ENCODE measurements at regions not wholly inside any gene's neighbourhood (a gene's known extent, or its start where the extent isn't known, plus 50 kb on each side); places are given as distances from the start of the nearest gene placed in this dataset.

DNA sequence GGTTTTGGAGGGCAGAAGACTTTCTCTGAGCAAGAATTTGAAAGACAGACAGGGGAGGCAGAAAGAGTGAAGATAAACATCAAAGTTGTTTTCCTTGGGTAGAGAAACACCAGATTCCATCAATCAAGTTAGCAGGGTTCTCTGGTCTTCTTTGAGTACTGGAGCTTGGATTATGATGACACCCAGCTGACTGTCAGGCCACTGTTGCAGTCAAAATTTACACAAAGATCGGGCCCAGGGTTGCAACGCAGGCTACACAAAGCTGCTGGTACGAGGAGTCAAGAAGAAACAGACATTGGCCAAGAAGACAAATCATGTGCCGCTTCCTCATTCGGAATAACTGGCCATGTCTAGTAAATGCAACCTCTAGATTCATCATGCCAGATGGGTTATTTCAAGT is 396.2 kb upstream of the XYLT1 start:
- no peak for DNase-seq (ENCODE audit: low read depth)

DNA sequence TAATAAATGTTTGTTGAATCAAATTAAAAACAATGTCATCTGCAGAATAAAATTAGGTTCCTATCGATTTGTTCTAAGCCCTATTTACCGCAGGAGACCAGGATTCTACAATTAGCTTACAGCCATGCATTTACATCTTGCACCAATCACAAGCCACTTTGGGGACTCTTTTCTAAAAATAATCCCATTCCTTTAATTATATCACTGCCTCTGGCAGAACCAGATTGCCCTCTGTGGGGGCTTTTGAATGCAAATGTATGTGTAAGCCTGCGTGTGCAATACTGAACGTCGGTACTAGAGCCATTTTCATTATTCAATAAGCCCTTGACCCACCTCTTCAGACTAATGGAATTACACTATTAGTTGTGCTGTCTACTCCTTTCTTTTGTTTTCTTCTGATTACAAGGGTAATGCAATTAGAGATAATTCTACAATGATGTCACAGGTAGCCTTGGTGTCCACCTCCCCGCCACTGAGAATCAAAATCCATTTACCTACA is 391.3 kb upstream of the XYLT1 start:
- DNase-seq (ENCODE audit: low read depth) = no peak

DNA sequence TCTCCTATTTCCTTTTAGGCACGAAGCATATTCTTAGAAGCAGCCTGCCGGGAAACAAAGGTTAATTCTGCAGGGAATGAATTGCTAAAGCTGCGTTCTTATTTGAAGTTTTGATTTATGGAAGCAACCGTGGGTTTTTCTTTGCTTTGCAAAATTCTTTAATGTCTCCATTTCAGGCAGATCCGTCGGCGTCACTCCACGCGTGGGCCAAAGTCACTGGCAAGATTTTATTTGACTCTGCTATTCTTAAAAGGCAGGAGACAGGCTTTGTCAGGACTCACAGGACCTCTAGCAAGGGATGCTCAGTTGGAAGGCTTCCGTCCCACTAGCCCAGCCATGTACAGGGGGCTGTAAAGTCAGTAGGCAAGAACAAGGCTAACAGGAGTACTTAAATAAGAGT is 387.3 kb upstream of the XYLT1 start:
- no peak for DNase-seq (ENCODE audit: low read depth)

DNA sequence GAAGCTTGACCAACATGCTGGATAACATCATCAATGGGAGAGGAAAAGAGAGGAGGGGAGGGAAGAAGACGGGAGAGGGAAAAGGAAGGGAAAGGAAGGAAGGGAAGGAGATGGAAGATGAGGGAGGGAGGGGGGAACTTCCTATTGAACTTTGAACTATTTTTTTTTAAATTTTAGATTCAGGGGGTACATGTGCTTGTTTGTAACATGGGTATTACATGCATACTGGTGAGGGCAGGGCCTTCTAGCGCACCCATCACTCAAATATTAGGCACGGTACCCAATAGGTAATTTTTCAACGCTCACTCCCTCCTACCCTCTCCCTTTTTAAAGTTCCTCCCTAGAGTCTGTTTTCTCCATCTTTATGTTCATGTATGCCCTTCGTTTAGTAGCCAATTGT is 383.2 kb upstream of the XYLT1 start:
- no peak for DNase-seq (ENCODE audit: low read depth)

DNA sequence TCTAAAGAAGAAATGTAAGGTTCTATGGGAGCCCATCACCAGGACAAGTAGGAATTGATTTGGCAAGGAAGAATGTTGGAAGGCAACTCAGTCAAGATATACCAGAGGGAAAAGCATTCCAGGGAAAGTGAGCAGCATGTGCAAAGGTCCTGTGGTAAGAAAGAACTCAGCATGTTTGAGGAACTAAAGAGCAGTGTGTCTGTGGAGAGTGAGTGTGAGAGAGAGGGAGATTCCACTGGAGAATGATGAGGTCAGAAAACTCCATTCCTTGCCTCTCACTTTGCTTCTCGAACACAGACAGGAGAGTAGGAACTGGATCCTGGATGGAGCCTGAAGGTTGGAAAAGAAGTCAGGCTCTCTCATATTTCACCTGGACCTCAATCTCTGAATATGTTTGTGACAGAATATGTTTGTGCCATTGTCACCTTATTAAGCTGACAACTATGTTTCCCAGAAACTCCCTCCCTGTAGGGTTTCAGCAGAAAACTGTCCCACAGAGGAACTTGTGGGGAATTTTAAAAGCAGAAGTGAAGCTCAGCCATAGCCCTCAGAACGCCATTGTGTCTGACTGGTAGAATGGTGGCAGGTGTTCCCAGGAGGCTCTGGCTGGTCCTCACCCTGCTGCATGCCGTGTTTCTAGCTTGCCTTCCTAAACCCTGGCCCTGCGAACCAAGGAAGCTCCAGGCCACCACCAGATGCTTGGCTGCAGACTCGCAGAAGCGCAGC is 382.4 kb upstream of the XYLT1 start:
- no peak for DNase-seq (ENCODE audit: low read depth)

DNA sequence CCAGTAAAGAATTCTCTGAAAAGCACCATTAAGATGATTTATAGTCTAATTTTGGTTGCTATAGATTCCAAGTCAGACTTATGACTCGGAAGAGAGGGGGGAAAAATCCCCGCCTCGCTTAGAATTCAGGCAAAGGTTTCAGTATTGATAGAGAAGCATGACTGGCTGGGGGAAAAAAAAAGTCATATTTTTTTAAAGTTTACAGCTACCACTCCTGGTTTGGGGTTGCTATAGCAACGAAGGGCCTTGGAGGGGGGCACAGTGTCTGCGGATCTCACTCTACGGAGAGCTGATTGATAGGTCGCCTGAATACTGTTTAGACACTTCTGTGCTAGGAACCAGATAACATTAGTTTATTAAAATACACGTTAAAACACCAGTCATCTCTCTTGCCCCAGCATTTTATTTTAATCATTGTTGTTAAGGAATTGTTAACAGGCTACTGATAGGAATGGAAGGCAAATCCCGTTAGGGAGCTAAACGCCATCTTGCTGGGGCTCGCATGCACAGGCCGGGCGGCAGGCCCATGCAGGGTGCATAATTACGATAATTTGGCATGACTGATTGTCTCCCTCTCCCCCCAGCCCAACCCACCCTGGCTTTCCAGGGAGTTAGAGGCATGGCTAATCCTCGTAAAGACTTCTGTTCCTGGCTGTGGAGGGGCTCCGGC is 380.0 kb upstream of the XYLT1 start:
- DNase-seq (ENCODE audit: low read depth) = no peak

DNA sequence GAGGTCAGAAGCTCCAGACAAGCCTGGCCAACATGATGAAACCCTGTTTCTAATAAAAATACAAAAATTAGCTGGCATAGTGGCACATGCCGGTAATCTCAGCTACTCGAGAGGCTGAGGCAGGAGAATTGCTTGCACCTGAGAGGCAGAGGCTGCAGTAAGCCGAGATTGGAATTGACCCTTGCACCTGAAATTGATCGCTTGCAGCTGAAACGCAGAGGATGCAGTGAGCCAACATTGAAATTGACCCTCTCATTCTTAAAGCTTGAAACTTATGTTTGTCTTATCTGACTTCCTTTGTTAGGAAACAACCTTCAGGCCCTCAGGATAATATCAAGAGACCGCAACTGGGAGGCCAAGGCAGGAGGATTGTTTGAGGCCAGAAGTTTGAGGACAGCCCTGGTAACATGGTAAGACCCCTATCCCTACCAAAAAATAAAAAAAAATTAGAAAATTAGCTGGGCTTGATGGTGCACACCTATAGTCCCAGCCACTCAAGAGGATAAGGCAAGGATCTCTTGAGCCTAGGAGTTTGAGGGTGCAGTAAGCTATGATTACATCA is 376.6 kb upstream of the XYLT1 start:
- DNase-seq (ENCODE audit: low read depth) = no peak

DNA sequence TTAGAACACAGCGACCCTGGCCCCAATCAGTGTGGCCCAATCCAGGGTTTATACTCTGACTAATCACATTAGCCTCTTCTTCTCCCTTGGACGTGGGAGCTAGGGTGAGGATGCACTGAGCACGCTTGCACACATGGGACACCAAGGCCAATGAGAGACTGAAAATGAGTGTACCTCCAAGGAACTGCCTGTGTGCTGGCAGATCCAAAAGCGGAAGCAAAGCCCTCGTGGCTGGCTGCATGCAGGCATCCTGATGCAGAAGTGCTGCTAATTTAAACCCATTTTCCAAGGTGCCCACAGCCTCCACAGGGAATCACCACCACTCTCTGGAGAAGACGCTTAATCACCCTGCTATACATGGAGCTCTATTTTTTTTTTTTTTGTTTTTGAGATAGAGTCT is 375.3 kb upstream of the XYLT1 start:
- no peak for DNase-seq (ENCODE audit: low read depth)

DNA sequence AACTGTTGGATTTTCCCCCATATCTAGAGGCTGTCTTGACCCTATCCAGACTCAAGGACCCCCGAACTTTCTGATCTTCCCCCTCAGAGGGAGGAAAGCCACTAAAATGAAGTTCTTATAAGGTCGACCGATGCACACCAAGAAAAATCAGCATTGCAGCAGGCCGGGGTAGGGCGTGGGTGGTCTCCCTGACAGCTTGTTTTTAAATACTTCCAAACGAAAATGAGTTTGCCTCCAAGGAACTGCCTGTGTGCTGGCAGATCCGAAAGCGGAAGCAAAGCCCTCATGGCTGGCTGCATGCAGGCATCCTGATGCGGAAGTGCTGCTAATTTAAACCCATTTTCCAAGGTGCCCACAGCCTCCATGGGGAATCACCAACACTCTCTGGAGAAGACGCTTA is 374.3 kb upstream of the XYLT1 start:
- no peak for DNase-seq (ENCODE audit: low read depth)

DNA sequence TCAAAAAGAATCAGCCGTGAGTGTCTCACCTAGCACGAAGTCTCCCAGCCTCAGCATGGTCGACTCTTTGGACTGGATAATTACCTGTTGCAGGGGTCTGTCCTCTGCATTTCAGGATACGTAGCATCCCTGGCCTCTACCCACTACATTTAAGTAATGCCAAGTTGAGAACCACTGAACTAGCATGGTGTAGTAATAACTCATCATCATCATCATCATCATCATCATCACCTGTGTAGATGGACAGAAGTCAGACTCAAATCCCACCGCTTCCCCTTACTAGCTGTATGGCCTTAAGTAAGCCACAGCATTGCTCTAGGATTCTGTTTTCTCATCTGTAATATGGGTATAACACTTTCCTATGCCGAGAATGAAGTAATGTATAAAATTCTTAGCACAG is 373.1 kb upstream of the XYLT1 start:
- no peak for DNase-seq (ENCODE audit: low read depth)

DNA sequence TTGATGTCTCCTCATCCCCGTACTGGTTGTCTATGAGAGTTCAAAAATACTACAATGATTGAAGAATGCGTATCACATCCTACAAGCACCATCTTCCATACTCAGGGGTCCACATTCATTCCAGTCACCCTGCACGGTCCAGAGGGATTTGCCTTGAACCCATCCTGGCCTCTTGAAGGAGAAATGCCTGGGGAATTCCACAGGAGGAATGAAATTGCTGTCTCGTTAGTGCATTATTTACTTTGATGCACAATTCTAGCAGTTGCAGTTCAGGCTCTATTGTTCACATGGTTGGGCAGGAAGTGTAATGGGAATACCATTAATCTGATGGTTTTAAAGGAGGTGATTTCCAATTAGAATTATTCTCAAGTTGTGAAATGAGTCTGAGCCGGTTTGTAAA is 369.1 kb upstream of the XYLT1 start:
- no peak for DNase-seq (ENCODE audit: low read depth)

DNA sequence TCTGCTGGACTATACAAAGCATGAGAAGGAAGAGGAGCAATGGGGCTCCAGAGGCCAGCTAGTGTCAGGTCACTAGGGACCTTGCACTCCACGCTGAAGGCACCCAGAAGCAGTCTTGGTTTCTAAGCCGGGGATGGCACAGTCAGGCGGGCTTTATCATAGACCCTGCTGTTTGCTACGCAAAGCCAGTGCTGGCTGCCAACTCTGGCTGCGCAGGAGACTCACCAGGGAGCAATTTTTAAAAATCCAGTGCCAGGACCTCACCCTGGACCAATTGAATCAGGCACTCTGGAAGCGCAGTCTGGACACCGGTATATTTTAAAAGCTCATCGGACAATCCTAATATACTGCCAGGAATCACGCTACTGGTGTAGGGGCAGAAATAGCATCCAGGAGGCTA is 368.5 kb upstream of the XYLT1 start:
- no peak for DNase-seq (ENCODE audit: low read depth)

DNA sequence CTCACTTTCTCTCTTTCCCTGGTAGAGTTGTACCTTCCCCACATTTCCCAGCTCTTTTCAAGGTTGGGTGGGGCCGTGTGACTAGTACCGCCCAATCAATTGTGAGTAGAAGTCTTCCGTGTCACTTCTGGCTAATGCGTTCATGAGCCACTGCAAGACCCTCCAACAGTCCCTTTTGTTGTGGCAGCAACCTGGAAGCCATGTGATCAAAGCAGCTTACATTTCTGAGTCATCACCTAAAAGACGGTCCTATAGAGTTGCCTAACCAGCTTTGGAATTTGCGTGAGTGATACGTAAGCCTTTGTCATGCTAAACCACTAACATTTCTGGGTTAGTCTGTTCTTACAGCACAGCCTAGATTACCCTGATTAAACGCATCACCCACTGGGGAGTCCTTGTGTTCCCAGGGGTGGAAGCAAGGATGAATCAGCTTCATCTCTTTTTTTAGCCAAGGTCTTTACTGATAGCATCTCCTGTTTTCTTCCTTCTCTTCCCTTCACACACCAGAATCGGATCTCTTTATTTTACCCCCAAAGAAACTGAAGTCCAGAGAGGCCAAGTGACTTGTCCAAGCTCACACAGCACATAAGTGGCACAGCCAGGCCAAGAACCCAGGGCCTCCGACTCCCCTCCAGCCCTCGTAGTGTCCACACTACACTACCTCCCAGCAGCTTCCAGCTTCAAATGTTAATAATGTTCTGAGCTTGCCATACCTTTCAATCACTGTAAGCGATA is 366.3 kb upstream of the XYLT1 start:
- DNase-seq (ENCODE audit: low read depth) = no peak

DNA sequence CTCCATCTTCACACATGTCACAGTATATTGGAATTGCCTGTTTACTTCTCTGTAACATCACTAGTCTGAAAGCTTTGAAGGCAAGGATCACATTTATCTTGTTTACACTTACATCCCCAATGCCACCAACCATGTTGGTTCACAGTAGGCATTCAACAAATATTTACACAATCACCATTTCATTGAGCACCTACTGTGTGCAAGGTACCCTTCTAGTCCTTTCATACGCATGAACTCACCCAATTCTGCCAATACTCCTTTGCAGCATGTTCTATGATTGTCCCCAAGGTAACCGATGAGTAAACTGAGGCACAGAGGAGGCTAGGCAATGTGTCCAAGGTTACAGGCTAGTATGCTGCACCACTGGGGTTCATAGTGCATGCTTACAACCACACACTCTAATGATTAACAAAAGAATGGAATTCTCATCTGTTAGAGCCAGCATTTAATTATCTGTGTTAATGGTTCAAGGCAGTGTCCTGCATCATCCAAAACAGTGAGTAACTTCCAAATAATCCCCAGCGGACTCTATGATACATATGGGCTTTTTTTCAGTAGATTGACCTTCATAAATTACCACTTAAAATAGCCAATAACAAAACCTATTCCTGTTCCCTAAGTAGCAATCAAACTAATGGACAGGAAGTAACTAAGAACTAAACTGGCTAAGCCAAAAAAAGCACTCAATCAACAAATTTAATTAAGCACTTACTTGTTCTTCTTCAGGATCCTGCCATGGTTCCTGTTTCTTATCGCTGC is 364.5 kb upstream of the XYLT1 start:
- DNase-seq (ENCODE audit: low read depth) = no peak

DNA sequence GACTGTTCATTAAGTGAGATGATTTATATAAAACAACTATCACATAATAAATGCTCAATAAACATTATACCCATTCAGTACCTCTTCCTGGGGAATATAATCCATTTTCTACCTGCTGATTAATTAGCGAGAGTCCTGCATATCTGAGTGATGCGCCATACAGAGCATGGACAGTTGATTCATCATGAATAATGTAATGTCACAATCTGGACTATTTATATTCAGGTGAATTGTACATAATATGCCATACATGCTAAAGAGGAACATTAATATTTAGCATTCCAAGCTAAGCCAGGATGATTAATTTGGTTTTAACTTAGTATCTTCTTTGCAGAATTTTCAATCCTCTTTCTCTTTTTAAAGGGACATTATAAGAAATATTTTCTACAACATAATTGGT is 362.0 kb upstream of the XYLT1 start:
- no peak for DNase-seq (ENCODE audit: low read depth)

DNA sequence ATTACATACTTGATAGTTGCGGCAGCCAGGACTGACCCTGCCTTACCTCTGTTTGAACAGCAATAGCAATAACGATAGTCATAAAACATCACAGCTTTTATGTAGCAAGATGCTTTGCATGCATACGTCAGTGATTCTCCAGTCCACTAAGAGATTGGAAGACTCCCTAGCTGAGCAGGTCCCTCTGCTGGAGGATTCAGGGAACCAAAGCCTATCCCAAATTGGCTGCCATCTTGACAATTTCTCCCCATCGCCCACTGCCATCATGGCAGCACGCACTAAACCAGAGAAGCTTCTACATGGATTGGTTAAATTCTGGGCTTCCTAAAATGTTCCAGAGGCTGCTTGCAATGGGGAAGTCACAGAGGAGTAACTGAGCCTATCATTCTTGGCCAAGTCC is 360.6 kb upstream of the XYLT1 start:
- DNase-seq (ENCODE audit: low read depth) = no peak

DNA sequence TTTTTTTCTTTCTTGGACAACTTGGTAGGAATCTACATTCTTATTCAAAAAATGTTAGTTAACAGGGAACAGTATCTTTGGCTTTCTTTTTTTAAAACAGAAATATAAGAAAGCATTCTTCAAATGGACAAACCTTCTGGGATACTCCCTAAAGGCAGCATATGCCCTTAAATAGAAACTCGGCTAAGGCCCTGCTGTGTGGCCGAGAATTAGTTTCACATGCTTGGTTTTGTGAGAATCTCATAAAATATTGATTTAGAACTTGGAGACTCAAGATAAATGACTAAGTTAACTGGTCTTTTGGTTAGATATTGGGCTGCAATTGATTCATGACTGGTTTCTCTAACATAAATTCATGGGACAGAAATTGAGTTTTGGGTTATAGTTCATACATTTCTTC is 359.9 kb upstream of the XYLT1 start:
- DNase-seq (ENCODE audit: low read depth) = no peak

DNA sequence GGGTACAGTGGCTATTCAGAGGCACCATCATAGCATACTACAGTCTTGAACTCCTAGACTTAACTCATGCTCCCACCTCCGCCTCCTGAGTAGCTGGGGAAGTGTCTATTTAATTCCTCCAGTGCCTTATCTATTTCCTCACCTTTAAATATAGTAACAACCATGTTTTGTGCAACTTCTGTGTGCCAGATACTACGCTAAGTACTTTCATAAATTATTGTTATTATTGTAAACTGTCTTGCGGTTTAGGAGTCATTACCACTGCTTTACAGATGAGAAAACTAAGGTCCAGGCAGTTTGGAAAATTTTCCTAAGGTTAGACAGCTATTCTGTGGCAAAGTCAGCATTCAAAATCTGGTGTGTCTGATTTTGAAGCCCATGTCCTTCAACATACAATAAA is 359.1 kb upstream of the XYLT1 start:
- DNase-seq (ENCODE audit: low read depth) = no peak

DNA sequence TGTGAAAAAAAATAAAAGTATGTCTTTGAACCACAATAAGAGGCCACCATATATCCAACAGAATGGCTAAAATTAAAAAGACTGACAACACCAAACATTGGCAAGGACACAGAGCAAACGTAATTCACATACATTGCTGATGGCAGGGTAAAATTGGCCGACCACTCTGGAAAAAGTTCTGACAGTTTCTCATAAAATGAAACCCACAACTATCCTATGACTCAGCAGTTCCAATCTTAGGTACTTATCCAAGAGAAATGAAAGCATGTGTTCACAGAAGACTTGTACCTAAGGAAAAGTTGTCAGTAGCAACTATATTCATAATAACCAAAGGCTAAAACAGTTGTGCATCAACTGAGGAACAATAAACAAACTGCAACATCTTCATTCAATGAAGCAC is 357.3 kb upstream of the XYLT1 start:
- DNase-seq (ENCODE audit: low read depth) = no peak

DNA sequence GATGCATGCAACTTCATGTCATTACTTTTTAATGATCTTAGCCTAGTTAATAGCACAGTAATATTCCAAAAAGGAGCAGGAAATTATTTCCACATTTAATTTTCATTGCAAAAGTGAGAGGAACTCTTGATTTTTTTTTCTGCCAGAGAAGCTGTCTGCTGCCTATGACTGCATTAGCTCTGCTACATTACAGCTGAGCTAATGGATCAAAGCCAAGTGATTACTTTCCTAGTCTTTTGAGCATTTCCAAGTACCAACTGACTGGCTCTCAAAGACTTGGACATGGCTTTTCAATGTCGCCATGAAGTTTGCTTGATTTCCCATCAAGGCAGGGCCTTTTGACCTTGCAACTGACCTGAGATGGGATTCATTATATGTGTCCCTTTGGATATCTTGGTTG is 356.6 kb upstream of the XYLT1 start:
- no peak for DNase-seq (ENCODE audit: low read depth)

DNA sequence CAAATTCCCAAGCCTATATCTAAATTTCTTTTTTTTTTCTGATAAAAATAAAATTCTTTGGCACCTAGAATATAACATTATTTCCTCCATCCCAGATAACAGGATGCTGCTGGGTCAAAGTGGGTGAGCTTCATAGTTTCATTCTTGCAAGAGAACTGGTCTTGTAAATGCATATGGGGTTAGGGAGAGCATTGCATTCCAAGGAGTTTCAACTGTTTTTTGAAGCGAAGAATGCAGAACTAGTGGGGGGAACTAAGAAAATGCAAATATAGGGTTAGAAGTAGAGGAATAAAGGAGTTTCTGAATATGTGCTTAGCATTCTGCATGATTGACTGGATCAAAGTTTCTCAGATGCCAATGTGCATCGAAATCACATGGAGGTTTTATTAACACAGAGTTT is 347.2 kb upstream of the XYLT1 start:
- DNase-seq (ENCODE audit: low read depth) = no peak
